OCI-LY1 (cell line): ENCODE measurements at regions not wholly inside any gene's neighbourhood (a gene's known extent, or its start where the extent isn't known, plus 50 kb on each side); places are given as distances from the start of the nearest gene placed in this dataset.
"Not testable (repeated sequence)": the region's sequence is repeated elsewhere in the genome, so short reads cannot be mapped to it uniquely, and the experiment has no call there.

ENCODE experiments used
- H2AFZ ChIP-seq: fragments of 200-600 bp; sonication (generic), shearing (Covaris generic); 2 replicates; pipeline ENCODE4 v1.6.0; 2014; ENCODE audit warnings: antibody characterized with exemption, mild to moderate bottlenecking, low read length
- H3F3A ChIP-seq: fragments of 200-600 bp; sonication (generic), shearing (Covaris generic); 2 replicates; pipeline ENCODE4 v1.6.0; 2014; ENCODE audit warnings: mild to moderate bottlenecking, antibody characterized with exemption, low read length, moderate library complexity; ENCODE audit not compliant: insufficient read depth
- H3K27ac ChIP-seq: fragments of 200-600 bp; sonication (generic); 2 replicates; pipeline ENCODE4 v1.5.1; 2014; ENCODE audit warnings: low read length, mixed run types, mild to moderate bottlenecking, low read depth; ENCODE audit not compliant: poor library complexity, severe bottlenecking
- H3K27me3 ChIP-seq: fragments of 200-600 bp; sonication (generic); 2 replicates; pipeline ENCODE4 v1.6.0; 2014; ENCODE audit warnings: antibody characterized with exemption, mild to moderate bottlenecking, low read length, moderate library complexity; ENCODE audit not compliant: insufficient read depth
- H3K36me3 ChIP-seq: fragments of 200-600 bp; sonication (generic); 2 replicates; pipeline ENCODE4 v1.6.1; 2014; ENCODE audit warnings: mild to moderate bottlenecking, antibody characterized with exemption, low read length, moderate library complexity, mixed read lengths; ENCODE audit not compliant: insufficient read depth
- H3K4me1 ChIP-seq: fragments of 200-600 bp; sonication (generic); 2 replicates; pipeline ENCODE4 v1.5.1; 2014; ENCODE audit warnings: mild to moderate bottlenecking, low read length, moderate library complexity; ENCODE audit not compliant: insufficient read depth, severe bottlenecking
- H3K4me2 ChIP-seq: fragments of 200-600 bp; sonication (generic), shearing (Covaris generic); 2 replicates; pipeline ENCODE4 v1.6.1; 2014; ENCODE audit warnings: low read length
- H3K4me3 ChIP-seq: fragments of 200-600 bp; sonication (generic); 2 replicates; pipeline ENCODE4 v1.5.1; 2014; ENCODE audit warnings: low read length, low read depth, mild to moderate bottlenecking, mixed read lengths; ENCODE audit not compliant: poor library complexity, severe bottlenecking
- H3K79me2 ChIP-seq: fragments of 200-600 bp; shearing (Covaris generic); 2 replicates; pipeline ENCODE4 v1.6.1; 2016; ENCODE audit warnings: mixed run types, low read length, mixed read lengths; ENCODE audit not compliant: insufficient read depth
- H3K9ac ChIP-seq: fragments of 200-600 bp; sonication (generic), shearing (Covaris generic); 2 replicates; pipeline ENCODE4 v1.6.1; 2014; ENCODE audit warnings: mild to moderate bottlenecking, low read length, mixed read lengths
- H3K9me2 ChIP-seq: fragments of 200-600 bp; sonication (generic), shearing (Covaris generic); 2 replicates; pipeline ENCODE4 v1.6.1; 2014; ENCODE audit warnings: low read depth, mild to moderate bottlenecking, low read length, mixed read lengths
- H3K9me3 ChIP-seq: fragments of 200-600 bp; shearing (Covaris generic); 2 replicates; pipeline ENCODE4 v1.6.1; 2014; ENCODE audit warnings: low read length, mixed read lengths
- H4K20me1 ChIP-seq: fragments of 200-600 bp; sonication (generic), shearing (Covaris generic); 2 replicates; pipeline ENCODE4 v1.6.0; 2016; ENCODE audit warnings: mild to moderate bottlenecking, low read length; ENCODE audit not compliant: insufficient read depth
- EZH2 ChIP-seq: fragments of 200-600 bp; sonication (generic), shearing (Covaris generic); IDR thresholded peaks from 2 replicates; pipeline ENCODE4 v1.8.0; 2017; ENCODE audit warnings: borderline replicate concordance, mixed run types, mild to moderate bottlenecking, antibody characterized with exemption, low read length, moderate library complexity, mixed read lengths
- TF ChIP-seq, protein P1 (sequence below): fragments of 200-600 bp; sonication (generic), shearing (Covaris generic); IDR thresholded peaks from 2 replicates; pipeline ENCODE4 v1.5.1; 2017; ENCODE audit warnings: mild to moderate bottlenecking, antibody characterized with exemption, low read length, moderate library complexity, mixed read lengths

DNA sequence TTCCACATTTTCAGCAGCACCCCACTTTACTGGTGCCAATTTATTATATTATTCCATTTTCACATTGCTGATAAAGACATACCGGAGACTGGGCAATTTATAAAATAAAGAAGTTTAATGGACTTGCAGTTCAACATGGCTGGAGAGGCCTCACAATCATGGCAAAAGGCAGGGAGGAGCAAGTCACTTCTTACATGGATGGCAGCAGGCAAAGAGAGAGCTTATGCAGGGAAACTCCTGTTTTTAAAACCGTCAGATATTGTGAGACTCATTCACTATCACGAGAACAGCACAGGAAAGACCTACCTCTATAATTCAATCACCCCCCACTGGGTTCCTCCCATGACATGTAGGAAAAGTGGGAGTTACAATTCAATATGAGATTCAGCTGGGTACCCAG lies 641.8 kb upstream of the MEF2C start:
- no peaks in the 10 kb centered on the region for H3K27me3 ChIP-seq

GRCh38 chr5:89523867-89524266 lies 640.9 kb upstream of the MEF2C start:
- H3K9me2 ChIP-seq, H3K4me3 ChIP-seq, H4K20me1 ChIP-seq, H3K9me3 ChIP-seq, H3K9ac ChIP-seq, H3K36me3 ChIP-seq, H3K4me2 ChIP-seq, H2AFZ ChIP-seq, H3K4me1 ChIP-seq, H3K79me2 ChIP-seq, H3K27me3 ChIP-seq, H3F3A ChIP-seq, H3K27ac ChIP-seq: not testable (repeated sequence)

More for the DNA sequence above, 641.8 kb upstream of the MEF2C start:
- H3K9me2 ChIP-seq = no peaks in the 10 kb centered on the region
- no peak overlapping the region for H3K4me2 ChIP-seq
- 0 out of 2 replicates have a peak, but pooled peaks cover 3% of the 10 kb centered on the region for H3K9me3 ChIP-seq
- H3K27ac ChIP-seq = no peak overlapping the region
- H3K4me1 ChIP-seq = no peaks in the 10 kb centered on the region
- no peaks in the 10 kb centered on the region for H3K36me3 ChIP-seq
- no peak overlapping the region for H3K9ac ChIP-seq
- H3K4me3 ChIP-seq = no peak overlapping the region
- H2AFZ ChIP-seq = no peak overlapping the region
- H4K20me1 ChIP-seq = no peaks in the 10 kb centered on the region
- H3F3A ChIP-seq = no peaks in the 10 kb centered on the region
- TF ChIP-seq, protein P1, sequence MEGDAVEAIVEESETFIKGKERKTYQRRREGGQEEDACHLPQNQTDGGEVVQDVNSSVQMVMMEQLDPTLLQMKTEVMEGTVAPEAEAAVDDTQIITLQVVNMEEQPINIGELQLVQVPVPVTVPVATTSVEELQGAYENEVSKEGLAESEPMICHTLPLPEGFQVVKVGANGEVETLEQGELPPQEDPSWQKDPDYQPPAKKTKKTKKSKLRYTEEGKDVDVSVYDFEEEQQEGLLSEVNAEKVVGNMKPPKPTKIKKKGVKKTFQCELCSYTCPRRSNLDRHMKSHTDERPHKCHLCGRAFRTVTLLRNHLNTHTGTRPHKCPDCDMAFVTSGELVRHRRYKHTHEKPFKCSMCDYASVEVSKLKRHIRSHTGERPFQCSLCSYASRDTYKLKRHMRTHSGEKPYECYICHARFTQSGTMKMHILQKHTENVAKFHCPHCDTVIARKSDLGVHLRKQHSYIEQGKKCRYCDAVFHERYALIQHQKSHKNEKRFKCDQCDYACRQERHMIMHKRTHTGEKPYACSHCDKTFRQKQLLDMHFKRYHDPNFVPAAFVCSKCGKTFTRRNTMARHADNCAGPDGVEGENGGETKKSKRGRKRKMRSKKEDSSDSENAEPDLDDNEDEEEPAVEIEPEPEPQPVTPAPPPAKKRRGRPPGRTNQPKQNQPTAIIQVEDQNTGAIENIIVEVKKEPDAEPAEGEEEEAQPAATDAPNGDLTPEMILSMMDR = no peak
- H3K79me2 ChIP-seq = no peaks in the 10 kb centered on the region

- Histone ChIP-seq H3K9me3 (0 out of 2 replicates have a peak, but pooled peaks cover 3% of the 10 kb centered on the region), H4K20me1 (no peaks in the 10 kb centered on the region), H3F3A (no peaks in the 10 kb centered on the region), H3K4me3 (no peak overlapping the region), H3K79me2 (no peaks in the 10 kb centered on the region), H3K27ac (no peak overlapping the region), H3K4me1 (no peaks in the 10 kb centered on the region), H3K4me2 (no peak overlapping the region), H3K27me3 (no peaks in the 10 kb centered on the region), H3K36me3 (no peaks in the 10 kb centered on the region), H3K9me2 (no peaks in the 10 kb centered on the region), H3K9ac (no peak overlapping the region), H2AFZ (no peak overlapping the region)
- no peak for TF ChIP-seq EZH2
- TF ChIP-seq, protein P1 = no peak
Observed at GRCh38 chr5:89520771-89521170, 637.8 kb upstream of the MEF2C start.

DNA sequence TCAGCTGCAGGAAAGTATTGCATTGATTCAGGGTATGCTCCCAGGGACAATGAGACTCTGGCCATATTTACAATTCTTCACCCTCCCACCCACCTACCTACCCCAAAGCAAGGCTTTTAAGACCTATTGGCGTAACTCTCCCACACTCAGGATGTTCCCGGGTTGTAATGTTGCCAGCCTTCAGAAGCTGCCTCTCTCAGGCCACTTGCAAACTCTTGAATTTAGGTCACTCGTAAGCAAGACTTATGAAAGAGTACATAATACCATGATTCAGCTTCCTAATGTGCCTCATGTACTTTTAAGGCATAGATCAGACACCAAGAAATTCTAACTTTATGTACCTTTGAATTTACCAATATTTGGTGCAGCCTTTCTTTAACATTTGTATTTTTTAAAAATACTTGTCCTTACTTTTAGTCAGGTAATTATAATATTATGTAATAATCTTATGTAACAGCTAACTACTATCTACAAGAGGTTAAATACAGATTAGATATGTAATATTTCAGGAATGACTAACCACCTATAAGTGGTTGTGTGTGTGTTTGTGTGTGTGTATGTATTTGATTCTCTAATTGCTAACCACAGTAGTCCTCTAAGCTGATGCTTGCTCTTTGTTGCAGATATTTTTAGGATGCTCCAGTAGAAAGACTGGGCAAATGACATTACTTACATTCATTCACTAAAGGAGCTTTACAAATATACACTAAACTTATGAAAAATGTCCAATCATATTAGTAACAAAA lies 630.5 kb upstream of the MEF2C start:
- Histone ChIP-seq H3K27me3 (no peaks in the 10 kb centered on the region), H3K27ac (no peak overlapping the region), H3K36me3 (no peaks in the 10 kb centered on the region), H3K4me2 (no peak overlapping the region), H3K9me3 (no peaks in the 10 kb centered on the region), H3K79me2 (no peaks in the 10 kb centered on the region), H3F3A (no peaks in the 10 kb centered on the region), H3K4me1 (no peaks in the 10 kb centered on the region), H2AFZ (0 out of 2 replicates have a peak overlapping the region, but pooled peaks have one; percentile 22), H4K20me1 (no peaks in the 10 kb centered on the region), H3K9me2 (no peaks in the 10 kb centered on the region), H3K4me3 (no peak overlapping the region), H3K9ac (no peak overlapping the region)
- TF ChIP-seq EZH2 = no peak
- TF ChIP-seq, protein P1 = no peak
